AG09319 (cell line): ENCODE measurements at regions not wholly inside any gene's neighbourhood (a gene's known extent, or its start where the extent isn't known, plus 50 kb on each side); places are given as distances from the start of the nearest gene placed in this dataset.

Experiments
- DNase-seq: peaks from one replicate; pipeline ENCODE4 v3.0.0-alpha.2; 2010; ENCODE audit warnings: low read depth; ENCODE audit errors: extremely low read depth
- TF ChIP-seq, protein P1 (sequence below): IDR thresholded peaks from 2 replicates; pipeline ENCODE4 v1.5.1; 2011; ENCODE audit warnings: low read depth, mild to moderate bottlenecking, inconsistent platforms, low read length, moderate library complexity

- TF ChIP-seq, protein P1, sequence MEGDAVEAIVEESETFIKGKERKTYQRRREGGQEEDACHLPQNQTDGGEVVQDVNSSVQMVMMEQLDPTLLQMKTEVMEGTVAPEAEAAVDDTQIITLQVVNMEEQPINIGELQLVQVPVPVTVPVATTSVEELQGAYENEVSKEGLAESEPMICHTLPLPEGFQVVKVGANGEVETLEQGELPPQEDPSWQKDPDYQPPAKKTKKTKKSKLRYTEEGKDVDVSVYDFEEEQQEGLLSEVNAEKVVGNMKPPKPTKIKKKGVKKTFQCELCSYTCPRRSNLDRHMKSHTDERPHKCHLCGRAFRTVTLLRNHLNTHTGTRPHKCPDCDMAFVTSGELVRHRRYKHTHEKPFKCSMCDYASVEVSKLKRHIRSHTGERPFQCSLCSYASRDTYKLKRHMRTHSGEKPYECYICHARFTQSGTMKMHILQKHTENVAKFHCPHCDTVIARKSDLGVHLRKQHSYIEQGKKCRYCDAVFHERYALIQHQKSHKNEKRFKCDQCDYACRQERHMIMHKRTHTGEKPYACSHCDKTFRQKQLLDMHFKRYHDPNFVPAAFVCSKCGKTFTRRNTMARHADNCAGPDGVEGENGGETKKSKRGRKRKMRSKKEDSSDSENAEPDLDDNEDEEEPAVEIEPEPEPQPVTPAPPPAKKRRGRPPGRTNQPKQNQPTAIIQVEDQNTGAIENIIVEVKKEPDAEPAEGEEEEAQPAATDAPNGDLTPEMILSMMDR, result no peak
- no peak for DNase-seq
Measured at GRCh38 chr4:17329046-17329445, 182.8 kb downstream of the QDPR start.

DNA sequence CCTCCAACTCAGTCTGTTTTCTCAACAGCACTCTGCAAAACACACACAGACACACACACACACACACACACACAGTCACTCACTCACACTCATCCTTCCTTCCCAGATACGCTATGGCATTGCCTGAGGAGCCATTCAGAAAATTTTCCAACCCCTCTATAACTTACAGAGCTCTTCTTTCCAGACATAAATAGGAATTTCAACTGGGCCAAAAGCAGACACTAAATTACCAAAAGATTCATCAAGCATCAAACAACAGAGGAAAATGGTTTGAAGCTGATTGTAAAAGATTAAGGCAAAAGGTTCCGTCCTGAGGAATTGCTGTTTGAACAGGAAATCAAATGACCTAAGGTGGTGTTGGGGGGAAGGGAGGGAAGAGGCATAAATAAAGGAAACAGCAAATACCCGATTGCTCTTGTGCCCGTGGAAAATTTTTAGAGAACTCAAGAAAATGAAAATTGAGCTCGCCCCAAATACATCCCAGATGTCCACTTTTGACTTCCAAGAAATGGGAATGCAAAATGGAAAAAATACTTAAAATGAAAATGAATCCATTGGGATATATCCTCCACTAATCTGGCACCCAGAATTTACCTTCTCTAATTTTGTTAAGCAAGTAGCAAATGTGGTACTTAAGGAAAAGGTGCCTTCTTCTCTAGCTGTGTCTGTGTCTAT is 183.6 kb downstream of the QDPR start:
- no peak for DNase-seq
- TF ChIP-seq, protein P1, result no peak

GRCh38 chr4:17327591-17327990 is 184.3 kb downstream of the QDPR start:
- no peak for DNase-seq
- TF ChIP-seq, protein P1, result no peak

- TF ChIP-seq, protein P1, result no peak
- DNase-seq, result no peak
Measured at GRCh38 chr4:17326756-17327155, 185.1 kb downstream of the QDPR start.

GRCh38 chr4:17325098-17325497 is 186.8 kb downstream of the QDPR start:
- TF ChIP-seq, protein P1, result no peak
- DNase-seq, result no peak

- peak; percentile 62 for DNase-seq
- TF ChIP-seq, protein P1, result peak; percentile 58
Measured at GRCh38 chr4:17324386-17324830, 187.5 kb downstream of the QDPR start.

GRCh38 chr4:17323554-17324385 is 188.1 kb downstream of the QDPR start:
- TF ChIP-seq, protein P1, result no peak
- peak; percentile 38 for DNase-seq
